Stimulated activated CD4-positive, alpha-beta T cell treated with anti-CD3 and anti-CD28 coated beads, Interleukin-2, amount 100 ng/mL, for 4 hours (primary cell): ENCODE measurements at regions not wholly inside any gene's neighbourhood (a gene's known extent, or its start where the extent isn't known, plus 50 kb on each side); places are given as distances from the start of the nearest gene placed in this dataset.

ENCODE experiments used
- DNase-seq: peaks from one replicate; pipeline ENCODE4 v3.0.0-alpha.2; 2020; ENCODE audit warnings: low read depth

DNA sequence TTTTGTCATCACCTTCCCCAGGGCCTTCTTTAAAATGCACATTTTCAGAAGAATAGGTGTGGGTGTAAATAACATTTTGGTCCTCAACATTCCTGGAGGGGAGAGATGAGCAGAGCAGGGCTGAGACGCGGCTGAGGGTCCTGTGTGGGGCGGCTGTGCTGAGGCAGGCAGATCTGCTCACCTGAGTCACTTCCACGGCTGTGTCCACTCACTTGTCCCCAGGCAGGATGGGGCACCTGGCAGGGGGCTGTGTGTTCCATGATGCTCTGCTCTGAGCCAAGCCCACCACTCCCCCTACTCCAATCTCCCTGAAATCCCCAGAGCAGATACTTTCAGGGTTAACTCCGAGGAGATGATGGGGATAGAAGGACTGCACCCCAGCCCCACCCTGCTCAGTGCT, 93.8 kb downstream of the GLRX3 start:
- no peak for DNase-seq

DNA sequence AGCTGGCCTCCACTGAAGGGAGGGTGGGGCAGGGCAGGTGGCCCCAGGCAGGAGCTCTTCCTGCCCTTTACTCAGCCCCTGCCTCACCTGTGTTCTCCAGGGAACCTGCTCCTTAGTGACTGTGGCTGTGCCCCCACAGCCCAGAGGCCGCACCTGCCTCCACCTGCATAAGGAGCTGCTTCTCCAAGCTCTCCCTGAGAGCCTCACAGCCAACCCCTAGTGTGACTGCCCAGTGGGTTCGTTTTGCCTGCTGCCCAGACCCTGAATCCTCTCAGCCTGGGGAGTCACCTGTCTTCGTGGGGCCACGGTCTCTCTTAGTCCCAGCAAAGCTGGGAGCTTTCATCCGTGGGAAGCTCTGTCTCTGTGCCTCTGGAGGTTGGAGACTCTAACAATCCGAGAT, 94.4 kb downstream of the GLRX3 start:
- no peak for DNase-seq

DNA sequence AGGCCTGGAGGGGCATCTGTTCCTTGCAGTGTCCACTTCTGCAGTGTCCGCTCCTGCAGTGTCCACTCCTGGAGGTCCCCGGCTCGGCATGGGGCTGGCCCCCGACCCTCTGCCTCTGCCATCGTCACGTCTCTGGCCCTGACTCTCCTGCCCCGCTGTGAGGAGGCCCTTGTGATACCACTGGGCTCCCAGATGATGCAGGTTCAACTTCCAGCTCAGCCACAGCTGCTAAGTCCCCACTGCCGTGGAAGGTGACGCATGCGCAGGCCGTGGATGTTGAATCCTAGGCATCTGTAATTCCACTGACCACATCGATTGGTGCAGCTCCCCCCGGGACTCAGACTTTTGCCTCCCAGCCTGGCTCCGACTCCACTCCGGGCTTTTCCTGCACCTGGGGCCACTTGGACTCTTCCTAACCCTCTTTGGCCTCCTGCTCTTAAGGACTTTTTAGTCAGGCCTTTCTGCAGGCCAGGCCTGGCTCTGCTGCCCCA, 95.1 kb downstream of the GLRX3 start:
- no peak for DNase-seq

DNA sequence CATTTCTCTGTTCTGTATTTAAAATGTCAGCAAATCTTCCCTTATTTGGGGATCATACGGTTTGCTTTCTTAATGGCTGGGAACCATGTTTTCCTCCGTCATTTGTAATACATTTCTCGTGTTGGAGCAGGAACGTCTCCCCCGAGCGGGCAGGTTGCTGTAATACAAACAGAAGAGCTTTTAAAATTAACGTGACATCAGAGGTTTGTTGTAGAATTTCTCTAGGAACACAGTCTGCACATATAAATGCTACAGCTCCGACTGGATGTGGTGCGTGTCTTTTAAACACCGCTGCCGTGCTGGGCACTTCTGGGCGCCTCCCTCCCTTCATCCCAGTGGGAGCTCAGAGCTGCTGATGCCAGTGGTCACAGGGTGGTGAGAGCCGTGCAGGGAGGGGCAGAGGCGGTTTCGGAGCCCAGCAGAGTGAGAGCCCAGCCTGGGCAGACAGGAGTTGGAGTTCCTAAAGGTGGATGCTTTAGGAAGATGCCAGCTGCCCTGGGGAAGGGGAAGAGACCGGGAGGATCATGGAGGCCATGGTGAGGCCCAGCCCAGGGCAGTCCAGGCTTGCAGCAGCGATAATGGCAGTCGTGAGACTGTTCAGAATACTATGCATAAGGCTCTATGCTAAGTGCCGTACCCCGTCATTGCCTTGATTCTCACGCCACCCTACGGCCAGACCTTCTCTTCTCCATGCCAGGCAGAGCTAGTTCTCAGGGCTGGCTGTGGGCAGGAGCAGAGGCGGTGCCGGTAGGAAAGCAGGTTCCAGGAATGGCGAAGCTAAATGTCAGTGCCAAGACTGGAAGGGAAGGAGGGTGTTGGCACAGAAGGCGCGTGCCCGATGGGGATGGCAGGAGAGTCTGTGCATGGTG, 96.2 kb downstream of the GLRX3 start:
- DNase-seq, result no peak

DNA sequence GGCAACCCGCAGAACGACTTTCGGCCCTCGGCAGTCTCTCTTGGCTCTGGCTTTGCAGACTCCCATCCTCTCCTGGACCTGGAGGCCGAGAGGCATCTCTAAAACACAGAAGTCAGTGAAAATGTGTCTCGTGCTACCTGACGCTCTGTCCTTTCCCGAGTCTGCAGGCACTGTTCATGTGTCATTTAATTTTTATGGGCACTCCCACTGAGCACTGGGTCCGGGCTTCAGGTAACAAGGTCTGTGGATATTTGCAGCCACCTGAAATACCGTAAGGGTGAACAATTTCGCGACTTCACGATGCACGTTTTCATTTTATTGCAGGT, 96.8 kb downstream of the GLRX3 start:
- DNase-seq, result no peak

DNA sequence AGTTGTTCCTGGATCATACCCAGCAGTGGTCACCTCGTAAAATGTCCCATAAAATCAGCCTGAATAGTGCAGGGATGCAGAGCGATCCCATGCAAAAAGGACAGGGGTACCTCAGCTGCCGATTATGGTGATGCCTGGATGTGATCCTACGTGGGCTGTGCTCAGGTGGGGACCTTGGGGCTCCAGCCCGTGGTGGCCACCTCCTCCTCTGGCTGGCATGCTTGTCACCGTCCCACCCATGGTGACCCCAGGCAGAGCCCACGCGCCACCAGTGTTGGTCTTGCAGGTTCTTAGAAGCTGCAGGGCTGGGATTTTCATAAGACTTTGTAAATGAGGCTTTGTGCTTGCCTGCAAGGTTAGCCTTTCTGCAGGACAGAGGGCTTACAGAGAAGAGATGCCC, 97.2 kb downstream of the GLRX3 start:
- no peak for DNase-seq

DNA sequence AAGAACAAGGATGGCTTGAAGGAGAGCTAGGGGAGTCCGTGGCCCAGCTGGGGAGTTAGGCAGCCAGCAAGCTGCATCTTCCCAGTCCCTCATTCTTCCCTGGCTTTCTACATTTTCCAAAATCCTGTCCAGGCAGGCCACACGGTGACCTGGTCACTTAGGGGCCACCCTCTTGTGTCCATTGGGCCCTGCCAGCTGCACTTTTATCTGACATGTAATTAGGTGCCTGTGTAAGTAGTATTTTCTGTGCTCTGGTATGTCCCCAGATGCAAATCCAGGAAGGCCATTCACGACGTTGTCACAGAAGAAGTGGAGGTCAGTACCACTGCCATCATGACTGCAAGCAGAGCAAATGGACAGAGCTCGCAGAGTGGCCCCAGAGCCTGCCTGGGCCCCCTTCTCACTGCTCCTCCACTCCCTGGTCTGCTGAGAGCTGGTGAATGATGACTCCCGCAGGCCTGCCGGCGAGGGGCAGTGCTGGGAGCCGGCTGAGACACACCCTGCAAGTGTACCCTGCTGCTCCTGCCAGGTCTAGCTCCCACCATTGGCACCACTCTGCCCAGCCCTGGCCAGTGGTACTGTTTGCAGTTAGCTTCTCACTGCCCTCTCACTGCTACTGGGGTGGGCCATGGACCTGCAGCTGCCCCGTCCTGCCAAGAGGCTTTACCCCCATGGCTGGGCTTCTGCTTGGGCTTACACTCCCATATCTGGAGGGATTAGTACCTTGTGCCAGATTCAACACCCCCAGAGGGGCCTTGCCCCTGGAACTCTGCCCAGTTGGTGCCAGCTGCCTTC, 98.2 kb downstream of the GLRX3 start:
- no peak for DNase-seq

DNA sequence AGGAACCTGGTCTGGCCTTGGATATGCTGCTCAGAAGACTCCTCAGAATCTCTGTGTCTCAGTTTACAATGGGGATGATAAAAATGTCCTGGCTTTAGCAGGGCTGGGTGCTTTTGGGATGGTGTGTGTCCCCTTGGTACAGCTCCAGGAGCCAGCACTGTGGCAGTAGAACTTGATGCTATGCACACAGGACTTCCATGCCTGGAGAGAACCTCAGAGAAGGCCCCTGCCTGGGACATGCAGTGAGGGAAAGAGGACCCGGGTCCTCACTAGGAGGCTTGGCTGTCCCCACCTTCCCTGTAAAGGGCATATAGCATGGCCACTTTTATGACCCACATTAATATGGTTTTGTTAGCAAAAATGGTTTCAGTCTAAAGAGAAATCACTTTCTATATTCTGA, 100.5 kb downstream of the GLRX3 start:
- DNase-seq, result no peak

DNA sequence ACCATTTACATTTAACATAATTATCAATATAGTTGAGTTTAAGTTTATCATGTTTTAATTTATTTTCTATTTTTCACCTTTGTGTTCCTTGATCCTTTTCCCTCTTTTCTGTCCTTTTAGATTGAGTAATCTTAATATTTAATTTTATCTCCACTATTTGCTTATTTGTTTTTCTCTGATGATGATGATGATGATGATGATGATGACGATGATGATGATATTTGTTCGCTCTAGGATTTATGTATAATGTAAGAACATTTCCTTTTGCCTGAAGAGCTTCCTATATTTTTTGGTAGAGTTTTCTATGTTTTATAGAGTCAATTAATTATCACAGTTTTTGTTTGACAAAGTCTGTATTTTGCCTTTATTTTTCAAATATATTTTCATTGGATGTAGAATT, 104.2 kb downstream of the GLRX3 start:
- no peak for DNase-seq

DNA sequence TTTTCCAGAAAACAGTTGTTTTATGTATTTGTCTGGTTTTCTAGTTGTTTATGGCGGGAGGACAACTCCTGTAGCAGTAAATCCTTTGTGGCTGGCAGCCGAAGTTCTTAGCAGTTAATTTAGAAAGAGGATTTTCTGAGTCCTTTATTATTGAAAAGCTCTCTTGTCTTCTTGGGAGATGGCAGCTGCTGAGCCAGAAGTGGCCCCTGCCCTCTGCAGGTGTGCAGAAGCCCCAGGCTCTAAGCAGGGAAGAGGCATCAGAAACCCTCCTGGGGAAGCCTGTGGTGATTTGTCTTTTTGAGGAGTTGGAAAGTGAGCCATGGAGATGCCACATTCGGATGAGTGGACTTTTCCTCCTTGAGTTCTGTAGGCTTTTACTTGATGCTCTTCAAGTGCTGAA, 106.3 kb downstream of the GLRX3 start:
- no peak for DNase-seq

DNA sequence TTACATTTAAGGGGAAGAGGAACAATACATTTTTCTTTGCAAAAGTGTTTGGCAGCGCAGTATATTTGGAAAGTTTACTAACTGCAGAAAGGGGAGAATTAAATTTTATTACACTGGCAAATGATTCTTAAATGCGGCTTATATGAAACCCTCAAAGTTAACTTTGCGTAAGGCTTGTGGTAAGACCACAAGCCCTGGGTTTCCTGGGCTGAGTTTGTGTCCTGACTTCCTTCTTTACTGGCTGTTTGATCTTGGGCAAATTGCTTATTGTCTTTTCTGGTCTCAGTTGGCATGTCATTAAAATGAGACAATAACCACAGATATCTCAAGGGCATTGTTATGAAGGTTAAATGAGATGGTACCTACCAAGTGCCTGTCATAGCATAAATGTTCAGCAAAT, 106.8 kb downstream of the GLRX3 start:
- no peak for DNase-seq

DNA sequence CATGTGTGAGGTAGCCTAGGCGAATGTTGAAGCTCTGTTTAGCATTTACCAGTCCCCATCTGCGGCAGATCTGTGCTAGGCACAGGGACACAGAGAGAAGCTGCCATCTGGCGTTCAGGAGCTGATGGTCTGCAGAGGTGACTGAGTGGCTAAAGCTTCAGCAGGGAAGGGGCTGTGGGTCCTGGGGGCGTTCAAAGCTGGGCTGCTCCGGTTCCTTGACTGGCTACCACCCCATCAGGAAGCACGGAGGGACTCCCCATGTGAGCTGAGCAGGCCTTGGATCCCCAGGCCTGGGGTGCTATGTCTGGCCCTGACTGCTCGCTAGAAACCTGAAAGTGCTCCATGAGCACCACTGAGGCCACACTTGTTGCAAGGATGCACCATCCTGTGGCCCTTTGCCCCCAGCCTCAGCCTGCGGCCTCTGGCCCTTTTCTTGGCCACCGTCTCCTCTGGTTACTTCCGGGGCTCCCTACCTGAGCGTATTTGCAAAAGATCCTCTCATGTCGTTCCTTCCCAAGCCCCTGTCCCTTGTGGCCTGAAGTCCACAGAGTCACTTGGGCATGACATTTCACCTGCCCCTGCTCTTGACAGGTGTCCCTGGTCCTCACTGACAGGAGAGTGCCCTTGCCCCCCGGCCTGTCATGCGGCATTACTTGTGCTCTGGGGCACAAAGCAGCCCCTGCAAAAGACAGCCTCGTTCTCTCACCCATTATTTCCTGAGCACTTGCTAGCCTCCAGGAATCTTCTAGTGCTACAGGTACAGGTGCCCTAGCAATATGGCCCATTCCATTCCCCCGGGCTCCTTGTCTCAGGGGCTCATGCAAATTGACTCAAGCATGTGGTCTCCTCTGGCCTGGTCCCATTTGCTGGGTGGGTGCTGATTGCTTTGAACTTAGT, 108.1 kb downstream of the GLRX3 start:
- no peak for DNase-seq

DNA sequence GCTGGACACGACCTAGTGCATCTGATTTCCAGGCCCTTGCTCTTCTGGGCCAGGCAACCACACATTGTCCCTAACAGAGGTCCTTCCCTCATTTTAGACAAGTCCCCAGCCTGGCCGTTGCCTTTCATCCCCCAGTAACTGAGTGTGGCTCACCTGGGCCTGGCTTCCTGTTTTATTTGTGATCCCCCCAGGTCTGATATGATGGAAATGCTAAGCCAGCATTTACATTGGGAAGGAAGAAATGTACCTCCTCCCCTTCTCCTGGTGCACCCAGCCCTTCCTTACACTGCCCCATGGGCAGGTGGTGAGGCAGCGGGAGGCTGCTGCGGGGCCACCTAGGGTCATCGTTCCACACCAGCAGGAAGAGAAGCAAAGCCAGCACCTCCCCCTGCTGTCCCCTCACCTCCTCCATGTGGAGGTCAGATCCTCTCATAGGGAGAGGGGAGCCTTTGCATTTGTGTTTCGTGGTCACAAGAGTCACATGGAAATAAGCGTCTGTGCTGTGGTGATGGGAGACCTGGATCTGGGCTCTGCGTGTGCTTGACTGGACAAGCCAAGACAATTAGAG, 108.8 kb downstream of the GLRX3 start:
- DNase-seq, result no peak

DNA sequence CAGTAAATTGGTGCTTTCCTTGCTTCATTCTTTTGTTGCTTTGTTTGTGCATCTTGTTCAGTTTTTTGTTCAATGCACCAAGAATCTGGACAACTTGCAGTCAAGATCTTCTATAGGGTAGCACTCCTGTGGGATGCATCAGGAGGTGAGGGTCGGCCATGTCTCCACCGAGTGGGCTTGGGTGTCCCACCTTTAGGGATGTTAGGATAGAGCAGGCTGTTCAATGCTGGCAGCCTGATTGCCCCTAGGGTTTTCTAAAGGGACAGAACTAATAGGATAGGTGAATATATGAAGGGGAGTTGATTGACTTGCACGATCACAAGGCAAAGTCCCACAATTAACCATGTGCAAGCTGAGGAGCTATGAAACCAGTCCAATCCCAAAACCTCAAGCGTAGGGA, 109.9 kb downstream of the GLRX3 start:
- no peak for DNase-seq

DNA sequence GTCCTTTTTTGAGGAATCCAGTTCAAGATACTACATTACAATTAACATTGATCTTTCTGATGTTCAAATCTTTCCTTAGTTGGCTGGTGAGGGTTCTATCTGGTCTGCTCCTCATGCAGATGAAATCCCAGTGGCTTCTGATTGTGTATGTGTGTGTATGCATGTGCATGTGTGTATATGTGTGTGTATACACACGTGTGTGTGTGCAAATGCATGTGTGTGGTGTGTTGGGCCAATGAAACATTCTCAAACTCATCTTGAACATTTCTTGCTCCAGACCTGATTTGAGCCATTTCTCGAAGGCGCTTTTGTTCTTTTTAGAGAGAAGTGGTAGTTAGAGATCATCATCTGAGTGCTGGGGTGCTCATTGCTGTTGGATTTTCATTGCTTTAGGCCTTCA, 113.9 kb downstream of the GLRX3 start:
- no peak for DNase-seq

DNA sequence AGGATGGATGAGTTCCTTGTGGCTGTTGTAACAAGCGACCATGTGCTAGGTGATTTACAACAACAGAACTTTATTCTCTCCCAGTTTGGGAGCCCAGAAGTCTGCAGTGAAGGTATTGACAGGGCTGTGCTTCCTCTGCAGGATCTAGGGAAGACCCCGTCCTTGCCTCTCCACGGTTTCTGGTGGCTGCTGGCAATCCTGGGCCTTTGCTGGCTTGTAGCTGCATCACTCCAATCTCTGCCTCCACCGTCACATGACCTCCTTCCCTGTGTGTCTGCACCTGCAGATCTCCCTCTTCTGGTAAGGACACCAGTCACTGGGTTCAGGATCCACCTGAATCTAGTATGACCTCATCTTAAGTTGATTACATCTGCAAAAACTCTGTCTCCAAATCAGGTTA, 115.6 kb downstream of the GLRX3 start:
- no peak for DNase-seq

DNA sequence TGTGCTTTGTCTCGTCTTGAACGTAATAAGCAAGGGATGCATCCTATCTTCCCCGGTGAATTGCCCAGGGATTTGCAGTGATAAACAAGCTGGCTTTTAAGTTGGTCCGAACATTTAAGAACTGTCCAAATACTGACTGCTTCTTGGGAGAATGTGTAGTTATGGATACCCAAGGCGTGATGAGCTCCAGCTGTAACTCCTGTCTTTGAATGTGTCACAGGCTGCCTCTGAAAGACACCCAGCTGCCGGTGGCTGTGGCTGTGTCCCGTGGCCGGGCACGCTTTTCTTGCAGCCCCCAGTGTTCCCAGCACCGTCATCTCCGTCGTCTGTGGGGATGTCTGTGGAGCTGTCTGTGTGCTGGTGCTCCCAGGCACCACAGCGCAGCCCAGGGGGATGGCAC, 118.1 kb downstream of the GLRX3 start:
- no peak for DNase-seq

DNA sequence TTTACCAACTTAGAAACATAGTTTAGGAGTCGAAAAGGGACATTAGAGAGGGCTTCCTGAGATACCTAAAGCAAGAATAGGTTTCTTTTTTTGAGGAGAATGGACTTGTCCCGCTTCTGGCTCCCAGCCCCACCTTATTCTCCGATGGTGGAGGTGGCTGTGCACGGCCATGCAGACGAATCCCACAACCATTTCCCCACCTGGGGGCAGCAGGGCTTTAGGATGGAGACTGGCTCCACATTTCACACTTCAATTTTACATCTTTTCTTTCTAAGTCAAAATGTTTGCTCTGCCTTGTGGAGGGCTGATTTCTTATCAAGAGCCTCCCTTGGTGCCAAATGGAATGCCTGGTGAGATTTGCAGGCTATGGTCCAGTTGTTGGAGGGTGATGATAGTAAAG, 118.5 kb downstream of the GLRX3 start:
- no peak for DNase-seq

DNA sequence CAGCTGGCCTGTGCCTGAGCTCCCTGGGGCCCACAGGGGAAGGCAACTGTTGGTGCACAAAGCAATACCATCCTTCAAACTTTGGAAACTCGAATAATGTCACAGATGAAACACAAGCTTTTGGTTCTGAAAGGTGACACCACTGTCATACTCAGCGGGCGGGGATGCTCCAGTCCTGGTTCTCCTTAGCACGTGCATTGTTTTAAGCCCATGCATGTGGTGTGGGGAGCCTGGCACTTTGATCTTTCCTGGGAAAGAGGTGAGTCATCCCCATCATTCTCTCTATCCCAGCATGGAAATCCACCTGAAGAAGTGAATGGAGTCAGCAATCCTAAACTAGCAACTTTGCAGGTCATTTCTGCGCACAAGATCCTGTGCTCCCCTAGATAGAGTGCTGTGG, 119.6 kb downstream of the GLRX3 start:
- no peak for DNase-seq

DNA sequence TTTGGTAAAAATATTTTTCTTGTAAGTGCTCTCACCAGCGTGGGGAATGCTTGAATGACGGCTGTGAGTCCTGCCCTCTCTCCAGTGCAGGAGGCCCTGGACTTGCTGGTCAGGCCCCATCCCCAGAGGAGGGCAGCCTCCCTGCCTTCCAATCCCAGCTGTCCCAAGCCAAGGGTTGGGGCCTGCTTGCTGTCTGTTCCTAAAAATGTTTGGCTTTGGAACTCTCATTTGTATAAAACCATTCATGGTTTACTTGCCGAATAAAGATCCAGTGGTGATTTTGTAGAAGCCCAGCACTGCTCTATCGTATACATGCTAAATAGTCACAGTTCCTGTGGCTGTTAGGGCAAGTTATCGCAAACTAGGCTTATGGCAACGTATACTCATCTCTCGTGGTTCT, 121.7 kb downstream of the GLRX3 start:
- no peak for DNase-seq

DNA sequence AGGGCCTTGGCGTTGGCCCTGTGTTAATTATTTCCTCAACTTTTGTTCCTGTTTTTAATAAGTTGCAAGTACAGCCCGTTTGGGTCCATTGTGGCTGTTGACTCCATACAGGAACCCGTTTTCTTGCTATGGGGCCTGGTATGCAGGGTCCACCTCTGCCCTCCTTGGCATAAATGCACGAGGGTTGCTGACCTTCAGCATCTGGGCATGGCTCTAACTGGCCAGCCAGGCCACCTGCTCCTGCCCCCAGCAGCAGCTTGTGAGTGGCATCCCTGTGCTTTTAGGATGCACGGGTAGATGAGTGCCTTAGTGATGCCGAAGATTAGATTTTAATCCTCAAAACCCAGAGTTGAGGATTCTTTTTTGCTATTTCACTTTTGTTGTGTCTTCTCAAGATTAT, 123.2 kb downstream of the GLRX3 start:
- no peak for DNase-seq

DNA sequence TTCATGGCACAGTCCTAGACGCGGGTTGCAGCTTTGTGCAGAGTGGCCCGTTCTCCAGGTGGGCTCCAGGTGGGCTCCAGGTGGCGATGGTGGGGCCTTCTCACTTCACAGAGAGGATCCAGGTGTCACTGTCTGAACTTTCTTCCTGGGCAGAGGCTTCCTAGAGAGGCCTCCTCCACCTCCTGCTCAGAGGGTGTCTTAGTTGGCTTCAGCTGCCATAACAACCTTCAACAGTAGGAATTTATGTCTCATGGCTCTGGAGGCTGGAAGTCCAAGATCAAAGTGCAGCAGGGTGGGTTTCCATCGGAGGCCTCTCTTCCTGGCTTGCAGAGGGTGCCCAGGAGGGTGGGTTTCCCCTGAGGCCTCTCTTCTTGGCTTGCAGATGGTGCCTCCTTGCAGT, 125.1 kb downstream of the GLRX3 start:
- no peak for DNase-seq
